Transverse colon (tissue), 4 donors: ENCODE measurements at regions not wholly inside any gene's neighbourhood (a gene's known extent, or its start where the extent isn't known, plus 50 kb on each side); places are given as distances from the start of the nearest gene placed in this dataset.

Experiments
- DNase-seq: peaks from one replicate; pipeline ENCODE4 v3.0.0-alpha.2; 2019
- H3K27ac ChIP-seq, 4 donors: fragments of 200-600 bp; sonication (generic); 2 replicates each; pipeline ENCODE4 v1.5.1; 2016 to 2018; ENCODE audit warnings: inconsistent platforms in 4 of 4
- H3K27me3 ChIP-seq: fragments of 200-600 bp; sonication (generic); 2 replicates; pipeline ENCODE4 v1.5.1; 2017; ENCODE audit warnings: inconsistent platforms
- H3K36me3 ChIP-seq, 4 donors: fragments of 200-600 bp; sonication (generic); 2 replicates each; pipeline ENCODE4 v1.5.1; 2017 to 2019; ENCODE audit warnings: inconsistent platforms in 4 of 4
- H3K4me1 ChIP-seq, 4 donors: fragments of 200-600 bp; sonication (generic); 2 replicates each; pipeline ENCODE4 v1.5.1; 2017 to 2020; ENCODE audit warnings: inconsistent platforms in 4 of 4
- H3K4me3 ChIP-seq, 4 donors: fragments of 200-600 bp; sonication (generic); 1 replicate in 1 of 4; 2 replicates in 3 of 4; pipeline versions ENCODE4 v1.5.1 to v1.6.1; 2017 to 2019; ENCODE audit warnings: inconsistent platforms in 4 of 4
- H3K9me3 ChIP-seq, 2 donors: fragments of 200-600 bp; sonication (generic); 2 replicates each; pipeline ENCODE4 v1.5.1; 2017 to 2019; ENCODE audit warnings: inconsistent platforms in 2 of 2
- EP300 ChIP-seq: sonication (generic); formaldehyde crosslinking; IDR thresholded peaks from one replicate; pipeline ENCODE4 v1.6.1; 2017; ENCODE audit warnings: antibody characterized with exemption, low read depth
- POLR2A ChIP-seq: fragments of 450-650 bp; IDR thresholded peaks from one replicate; pipeline ENCODE4 v1.6.1; 2016; ENCODE audit warnings: antibody characterized with exemption, mild to moderate bottlenecking, moderate library complexity
- POLR2AphosphoS5 ChIP-seq, 3 donors: sonication (generic); formaldehyde crosslinking; IDR thresholded peaks; one replicate each; pipeline ENCODE4 v1.6.1; 2016; ENCODE audit warnings: antibody characterized with exemption in 3 of 3
- WGBS, 2 donors: methylation state at CpG; one replicate each; pipeline ENCODE4 v1.1.5; 2018; ENCODE audit warnings: low coverage in 1 of 2; 5-methylcytosine and 5-hydroxymethylcytosine counted together
- in situ Hi-C, 4 donors: fragments of 200-750 bp; cut with MboI; loops; one replicate each; pipeline versions ENCODE4 v1.15.0 to v1.15.1; 2017; ENCODE audit warnings: low sequenced_read_pairs in 3 of 4, low pct_ligation_motif_present in 1 of 4, low pct_unique_long_range_greater_than_20kb in 1 of 4
- intact Hi-C: fragments of 100-400 bp; cut with DNase I; formaldehyde crosslinking; loops from one replicate; pipeline ENCODE4 v1.15.1; 2023; ENCODE audit warnings: low total_unique reads
- TF ChIP-seq, protein P1 (sequence below), 5 experiments: fragments of 200-600 bp in 3 of 5; fragments of 450-650 bp in 2 of 5; sonication (generic) in 3 of 5; IDR thresholded peaks; 1 replicate in 2 of 5; 2 replicates in 3 of 5; pipeline ENCODE4 v1.5.1; 2016 to 2017; ENCODE audit warnings: antibody characterized with exemption in 5 of 5, inconsistent platforms in 3 of 5, mild to moderate bottlenecking in 2 of 5, moderate library complexity in 1 of 5

DNA sequence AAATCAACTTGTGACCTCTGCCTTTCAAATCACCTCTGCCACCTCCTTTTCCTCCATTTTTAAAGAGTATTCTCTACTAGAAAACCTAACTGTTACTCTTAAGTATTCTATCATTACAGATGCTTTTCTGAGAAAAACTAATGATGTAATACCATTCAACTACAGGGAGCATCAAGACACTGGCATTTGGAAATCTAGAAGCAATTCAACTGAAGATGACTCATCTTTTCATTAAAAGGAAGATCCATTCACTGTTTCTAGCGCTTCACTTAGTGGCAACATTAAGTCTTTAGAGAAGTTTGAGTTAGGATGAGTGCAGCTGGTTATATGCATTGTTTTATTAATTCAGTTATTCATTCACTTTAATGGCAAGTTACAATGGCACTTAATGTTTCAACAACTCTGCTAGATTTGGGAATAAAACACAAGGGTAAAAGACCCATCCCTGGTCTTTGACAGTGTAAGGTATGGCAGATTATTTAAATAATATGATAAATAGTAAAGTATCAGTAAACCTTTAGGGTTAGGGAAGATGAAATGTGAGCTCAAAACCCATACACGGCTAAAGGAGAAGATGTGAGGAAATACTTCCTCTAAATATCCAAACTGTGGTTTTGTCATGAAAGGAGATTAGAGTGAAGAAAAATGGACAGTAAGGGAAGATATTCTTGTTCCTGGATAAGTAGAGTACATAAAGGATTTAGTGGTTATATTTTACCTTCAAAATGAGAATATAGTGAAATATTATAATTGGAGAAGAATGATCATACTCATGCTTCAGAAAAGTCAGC is 61.7 kb downstream of the KCNJ2 start:
- Histone ChIP-seq H3K27me3 (no peaks in the 10 kb centered on the region), H3K27ac (no peak overlapping the region), H3K9me3 (no peaks in the 10 kb centered on the region), H3K4me3 (no peak overlapping the region), H3K36me3 (no peaks in the 10 kb centered on the region), H3K4me1 (no peaks in the 10 kb centered on the region)
- intact Hi-C loops (no loop called here), in situ Hi-C loops (no loop called here)
- TF ChIP-seq EP300 (no peak), POLR2A (no peak), POLR2AphosphoS5 (IDR thresholded peaks at IDR 0.05) (no peak)
- TF ChIP-seq, protein P1, sequence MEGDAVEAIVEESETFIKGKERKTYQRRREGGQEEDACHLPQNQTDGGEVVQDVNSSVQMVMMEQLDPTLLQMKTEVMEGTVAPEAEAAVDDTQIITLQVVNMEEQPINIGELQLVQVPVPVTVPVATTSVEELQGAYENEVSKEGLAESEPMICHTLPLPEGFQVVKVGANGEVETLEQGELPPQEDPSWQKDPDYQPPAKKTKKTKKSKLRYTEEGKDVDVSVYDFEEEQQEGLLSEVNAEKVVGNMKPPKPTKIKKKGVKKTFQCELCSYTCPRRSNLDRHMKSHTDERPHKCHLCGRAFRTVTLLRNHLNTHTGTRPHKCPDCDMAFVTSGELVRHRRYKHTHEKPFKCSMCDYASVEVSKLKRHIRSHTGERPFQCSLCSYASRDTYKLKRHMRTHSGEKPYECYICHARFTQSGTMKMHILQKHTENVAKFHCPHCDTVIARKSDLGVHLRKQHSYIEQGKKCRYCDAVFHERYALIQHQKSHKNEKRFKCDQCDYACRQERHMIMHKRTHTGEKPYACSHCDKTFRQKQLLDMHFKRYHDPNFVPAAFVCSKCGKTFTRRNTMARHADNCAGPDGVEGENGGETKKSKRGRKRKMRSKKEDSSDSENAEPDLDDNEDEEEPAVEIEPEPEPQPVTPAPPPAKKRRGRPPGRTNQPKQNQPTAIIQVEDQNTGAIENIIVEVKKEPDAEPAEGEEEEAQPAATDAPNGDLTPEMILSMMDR (IDR thresholded peaks at IDR 0.05) = no peak
- WGBS, 2 donors = 77 to 86% methylated on average over 2 of the region's 2 CpGs
- DNase-seq = no peak

DNA sequence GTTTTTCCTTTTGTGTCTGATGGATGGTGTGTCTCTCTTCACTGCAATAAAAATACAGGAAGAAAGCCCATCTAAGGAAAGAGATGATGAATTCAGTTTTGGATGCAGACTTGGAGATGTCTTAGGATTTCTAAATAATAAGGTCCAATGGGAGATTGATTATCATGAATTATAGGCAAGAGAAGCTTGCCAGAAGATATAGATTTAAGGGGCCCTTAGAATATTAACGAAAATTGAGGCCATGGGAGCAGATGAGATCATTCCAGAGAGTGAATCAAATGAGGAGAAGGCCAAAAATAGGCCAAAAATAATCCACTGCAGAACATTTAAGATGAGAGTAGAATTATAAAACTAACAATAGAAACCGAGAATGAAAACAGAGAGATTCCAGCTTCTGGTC is 63.1 kb downstream of the KCNJ2 start:
- DNase-seq = no peak
- 63 to 71% methylated on average over 2 of the region's 2 CpGs for WGBS, 2 donors

DNA sequence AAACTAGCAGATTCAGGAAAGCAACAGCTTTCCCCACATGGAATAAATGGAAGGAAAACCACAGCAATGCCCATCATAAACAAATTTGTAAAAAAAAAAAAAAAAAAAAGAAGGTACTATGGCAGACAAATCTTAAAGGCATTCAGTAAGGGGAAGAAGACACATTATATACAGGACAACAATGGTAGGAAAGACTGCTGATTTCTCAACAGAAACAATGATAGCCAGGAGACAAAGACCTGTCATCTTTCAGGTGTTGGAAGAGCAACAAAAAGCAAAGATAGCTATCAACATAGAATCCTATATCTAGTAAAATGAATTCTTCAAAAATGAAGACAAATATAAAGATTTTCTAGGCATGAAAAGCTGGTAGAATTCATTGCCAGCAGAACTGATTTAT is 65.9 kb downstream of the KCNJ2 start:
- DNase-seq = no peak
- no peak overlapping the region for H3K4me3 ChIP-seq
- H3K4me1 ChIP-seq = peaks cover 0 to 18% (median 3%) of the 10 kb centered on the region in 4 donors
- no peaks in the 10 kb centered on the region for H3K36me3 ChIP-seq
- TF ChIP-seq POLR2AphosphoS5 (IDR thresholded peaks at IDR 0.05) = no peak
- no peak for TF ChIP-seq EP300
- no peaks in the 10 kb centered on the region for H3K9me3 ChIP-seq
- in situ Hi-C loops = no loop called here
- intact Hi-C loops = loop anchor here (5.0 kb wide), 1 partner anchor 1878 kb away; no protein-coding TSS in a partner anchor
- no peaks in the 10 kb centered on the region for H3K27me3 ChIP-seq
- no peak overlapping the region for H3K27ac ChIP-seq

More for the DNA sequence above, 63.1 kb downstream of the KCNJ2 start:
- Histone ChIP-seq H3K27me3 (no peaks in the 10 kb centered on the region), H3K4me1 (no peaks in the 10 kb centered on the region), H3K36me3 (no peaks in the 10 kb centered on the region), H3K4me3 (no peak overlapping the region), H3K27ac (no peak overlapping the region), H3K9me3 (no peaks in the 10 kb centered on the region)
- TF ChIP-seq POLR2A (no peak), EP300 (no peak), POLR2AphosphoS5 (IDR thresholded peaks at IDR 0.05) (no peak)
- TF ChIP-seq, protein P1 (IDR thresholded peaks at IDR 0.05) = no peak
- intact Hi-C loops (no loop called here), in situ Hi-C loops (no loop called here)

DNA sequence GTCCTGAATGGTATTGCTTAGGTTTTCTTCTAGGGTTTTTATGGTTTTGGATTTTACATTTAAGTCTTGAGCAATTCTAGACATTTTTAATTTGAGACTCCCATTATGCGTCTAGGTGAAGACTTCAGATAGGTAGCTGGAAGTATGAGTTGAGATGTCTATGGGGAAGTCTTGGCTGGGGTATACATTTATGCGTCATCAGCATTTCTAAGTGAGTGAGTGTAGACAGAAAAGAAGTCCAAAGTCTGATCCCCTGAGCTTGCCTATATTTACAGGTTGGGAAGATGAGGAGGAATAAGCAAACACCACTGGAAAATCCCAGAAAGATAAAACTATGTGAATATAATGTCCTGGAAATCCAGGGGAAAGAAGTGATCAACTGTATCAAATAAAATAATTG is 68.9 kb downstream of the KCNJ2 start:
- no peak for TF ChIP-seq POLR2AphosphoS5 (IDR thresholded peaks at IDR 0.05)
- no peaks in the 10 kb centered on the region for H3K27me3 ChIP-seq
- no peaks in the 10 kb centered on the region for H3K9me3 ChIP-seq
- in situ Hi-C loops = no loop called here
- no peak overlapping the region for H3K27ac ChIP-seq
- WGBS, 2 donors = 80 to 92% methylated on average over 2 of the region's 2 CpGs
- H3K36me3 ChIP-seq = no peaks in the 10 kb centered on the region
- H3K4me1 ChIP-seq = peaks cover 0 to 25% (median 5%) of the 10 kb centered on the region in 4 donors
- no peak overlapping the region for H3K4me3 ChIP-seq
- no peak for DNase-seq
- intact Hi-C loops = loop anchor here (5.0 kb wide), 1 partner anchor 1881 kb away; no protein-coding TSS in a partner anchor

DNA sequence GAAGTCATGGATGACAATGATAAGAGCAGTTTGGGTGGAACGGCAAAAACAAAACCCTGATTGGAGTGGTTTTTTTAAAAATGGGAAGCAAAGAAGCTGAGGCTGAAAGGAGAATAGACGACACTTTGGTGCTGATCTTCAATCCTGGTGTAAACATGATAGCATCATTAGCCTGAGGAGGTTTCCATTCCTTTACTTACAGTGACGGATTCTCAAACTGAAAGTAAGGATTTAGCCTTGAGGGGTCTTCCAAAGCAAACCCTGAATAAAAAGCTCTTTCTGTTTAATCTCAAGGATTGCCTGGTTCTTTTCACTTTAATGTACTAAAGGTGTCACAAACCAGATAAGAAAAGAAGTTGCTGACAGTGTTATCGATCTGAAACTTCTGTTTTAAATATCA is 69.3 kb downstream of the KCNJ2 start:
- no peaks in the 10 kb centered on the region for H3K36me3 ChIP-seq
- intact Hi-C loops = loop anchor here (5.0 kb wide), 1 partner anchor 1881 kb away; no protein-coding TSS in a partner anchor
- 47 to 68% methylated on average over 4 of the region's 4 CpGs for WGBS, 2 donors
- peaks cover 0 to 25% (median 5%) of the 10 kb centered on the region in 4 donors for H3K4me1 ChIP-seq
- DNase-seq = no peak
- in situ Hi-C loops = no loop called here
- no peak overlapping the region for H3K4me3 ChIP-seq
- TF ChIP-seq EP300 (no peak), POLR2AphosphoS5 (IDR thresholded peaks at IDR 0.05) (no peak), POLR2A (no peak)
- TF ChIP-seq, protein P1 (IDR thresholded peaks at IDR 0.05) = no peak
- no peaks in the 10 kb centered on the region for H3K9me3 ChIP-seq
- H3K27ac ChIP-seq = no peak overlapping the region
- H3K27me3 ChIP-seq = no peaks in the 10 kb centered on the region
